GM19467 (cell line): ENCODE measurements at regions not wholly inside any gene's neighbourhood (a gene's known extent, or its start where the extent isn't known, plus 50 kb on each side); places are given as distances from the start of the nearest gene placed in this dataset.

ENCODE experiments used
- ATAC-seq: cut with Tn5 transposase; IDR thresholded peaks from one replicate; pipeline ENCODE4 v1.9.1; 2021; ENCODE audit warnings: mild to moderate bottlenecking, moderate library complexity; ENCODE audit not compliant: unreplicated experiment

GRCh38 chr7:106486331-106486730 lies 174.6 kb downstream of the CCDC71L start:
- ATAC-seq: no peak

GRCh38 chr7:106485919-106486318 lies 175.0 kb downstream of the CCDC71L start:
- no peak for ATAC-seq

GRCh38 chr7:106485031-106485551 lies 175.9 kb downstream of the CCDC71L start:
- no peak for ATAC-seq

GRCh38 chr7:106484562-106484961 lies 176.4 kb downstream of the CCDC71L start:
- no peak for ATAC-seq

- no peak for ATAC-seq
Measured at GRCh38 chr7:106482091-106482490, 178.9 kb downstream of the CCDC71L start.

- ATAC-seq: no peak
Measured at GRCh38 chr7:106480616-106481031, 180.3 kb downstream of the CCDC71L start.

- no peak for ATAC-seq
Measured at GRCh38 chr7:106480161-106480579, 180.8 kb downstream of the CCDC71L start.

- ATAC-seq: no peak
Measured at GRCh38 chr7:106476751-106477150, 184.2 kb downstream of the CCDC71L start.

GRCh38 chr7:106472741-106473140 lies 188.0 kb upstream of the NAMPT start:
- no peak for ATAC-seq

- ATAC-seq: no peak
Measured at GRCh38 chr7:106471686-106472440, 187.1 kb upstream of the NAMPT start.

- no peak for ATAC-seq
Measured at GRCh38 chr7:106471021-106471420, 186.2 kb upstream of the NAMPT start.

- ATAC-seq: no peak
Measured at GRCh38 chr7:106466867-106467266, 182.1 kb upstream of the NAMPT start.

- ATAC-seq: no peak
Measured at GRCh38 chr7:106465704-106466468, 181.1 kb upstream of the NAMPT start.

- no peak for ATAC-seq
Measured at GRCh38 chr7:106464651-106465050, 179.9 kb upstream of the NAMPT start.

- ATAC-seq: no peak
Measured at GRCh38 chr7:106463851-106464611, 179.2 kb upstream of the NAMPT start.

GRCh38 chr7:106462914-106463482 lies 178.2 kb upstream of the NAMPT start:
- ATAC-seq: no peak

GRCh38 chr7:106462365-106462859 lies 177.6 kb upstream of the NAMPT start:
- no peak for ATAC-seq

- ATAC-seq: no peak
Measured at GRCh38 chr7:106460792-106461254, 176.0 kb upstream of the NAMPT start.

GRCh38 chr7:106459397-106460072 lies 174.8 kb upstream of the NAMPT start:
- ATAC-seq: no peak

- ATAC-seq: no peak
Measured at GRCh38 chr7:106457678-106458077, 172.9 kb upstream of the NAMPT start.
